GM12892 (cell line): ENCODE measurements at regions not wholly inside any gene's neighbourhood (a gene's known extent, or its start where the extent isn't known, plus 50 kb on each side); places are given as distances from the start of the nearest gene placed in this dataset.
"Not testable (repeated sequence)": the region's sequence is repeated elsewhere in the genome, so short reads cannot be mapped to it uniquely, and the experiment has no call there.

Experiments
- DNase-seq: peaks from one replicate; pipeline ENCODE4 v3.0.0; 2011; ENCODE audit not compliant: insufficient read length
- FAIRE-seq: peaks from 2 replicates; lab custom pipeline; 2011; peaks lifted over from hg19 to GRCh38; lab: Jason Lieb, UNC
- POLR2A ChIP-seq: IDR thresholded peaks from 2 replicates; pipeline ENCODE4 v1.6.1; 2011; ENCODE audit warnings: low read depth, low read length, control low read depth
- POLR2AphosphoS5 ChIP-seq: IDR thresholded peaks from 2 replicates; pipeline ENCODE4 v1.6.1; 2011; ENCODE audit warnings: low read depth, low read length, control low read depth
- TAF1 ChIP-seq: IDR thresholded peaks from 2 replicates; pipeline ENCODE4 v1.6.1; 2011; ENCODE audit warnings: low read depth, mild to moderate bottlenecking, control low read depth, low read length, borderline replicate concordance

GRCh38 chr16:66250686-66251431 lies 115.6 kb upstream of the CDH5 start:
- TF ChIP-seq POLR2A: no peak
- no peak for TF ChIP-seq POLR2AphosphoS5
- no peak for TF ChIP-seq TAF1
- DNase-seq: no peak
- no peak for FAIRE-seq

DNA sequence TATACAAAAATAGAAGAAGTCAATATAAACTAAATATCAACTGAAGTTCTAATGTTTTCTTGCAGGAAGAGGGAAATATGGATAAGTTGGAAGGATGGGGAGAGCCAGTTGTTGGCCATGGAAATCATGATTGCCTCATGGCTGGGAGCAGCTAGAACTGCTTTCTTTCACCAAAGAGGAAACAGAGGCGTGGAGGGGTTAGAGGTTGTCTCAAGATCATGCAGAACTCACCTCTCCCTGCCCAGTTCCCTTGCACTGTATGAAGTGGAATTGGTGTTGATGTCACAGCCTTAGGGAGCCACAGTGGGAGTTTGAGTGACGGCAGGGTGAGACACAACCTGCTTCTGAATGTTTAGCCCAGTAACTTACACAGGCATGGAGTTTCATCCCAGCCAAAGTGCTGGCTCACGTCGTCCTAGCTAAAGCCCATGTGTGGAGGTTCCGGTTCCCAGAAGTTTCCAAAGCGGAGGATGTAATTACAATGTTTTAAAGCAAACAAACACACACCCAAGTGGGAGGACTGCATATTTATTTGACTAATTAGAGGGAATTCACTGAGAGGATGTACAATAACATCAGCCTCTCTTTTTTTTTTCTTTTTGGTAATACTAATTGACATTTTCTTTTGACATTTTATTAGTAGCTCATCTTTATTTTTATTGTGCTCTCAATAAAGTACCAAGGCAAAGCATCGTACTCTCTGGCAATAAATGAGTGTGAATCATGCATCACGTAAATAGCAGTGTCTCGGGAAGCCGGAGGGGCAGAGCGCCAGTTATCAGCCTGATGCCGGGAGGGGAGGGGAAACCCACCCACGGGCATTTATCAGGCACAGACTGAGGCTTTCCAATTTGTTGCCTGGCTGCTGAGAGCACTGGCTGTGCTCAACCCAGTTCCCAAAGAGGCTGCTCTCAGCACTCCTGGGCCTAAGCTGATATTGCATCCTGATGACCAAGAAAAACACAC lies 118.7 kb upstream of the CDH5 start:
- FAIRE-seq: no peak
- no peak for TF ChIP-seq POLR2A
- no peak for TF ChIP-seq POLR2AphosphoS5
- TF ChIP-seq TAF1: no peak
- DNase-seq: no peak

DNA sequence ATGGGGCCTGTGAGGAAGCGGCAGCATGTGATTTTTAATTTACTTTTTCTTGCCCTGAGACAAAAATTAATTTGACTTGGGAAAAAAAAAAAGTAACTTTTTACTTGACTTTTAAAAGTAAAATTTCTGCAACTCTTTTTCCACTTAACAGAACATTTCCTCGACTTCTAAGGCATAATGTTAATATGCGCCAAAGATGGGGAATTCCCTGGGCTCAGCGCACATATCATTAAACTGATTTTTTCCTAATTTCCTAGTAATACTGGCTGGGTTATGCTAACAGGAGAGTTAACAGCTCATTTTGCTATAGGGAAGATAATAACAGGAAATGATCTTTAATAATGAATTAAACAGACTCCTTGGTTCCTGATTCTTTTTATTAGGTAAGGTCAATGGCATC lies 120.6 kb upstream of the CDH5 start:
- FAIRE-seq: no peak
- TF ChIP-seq TAF1: no peak
- TF ChIP-seq POLR2AphosphoS5: no peak
- no peak for TF ChIP-seq POLR2A

DNA sequence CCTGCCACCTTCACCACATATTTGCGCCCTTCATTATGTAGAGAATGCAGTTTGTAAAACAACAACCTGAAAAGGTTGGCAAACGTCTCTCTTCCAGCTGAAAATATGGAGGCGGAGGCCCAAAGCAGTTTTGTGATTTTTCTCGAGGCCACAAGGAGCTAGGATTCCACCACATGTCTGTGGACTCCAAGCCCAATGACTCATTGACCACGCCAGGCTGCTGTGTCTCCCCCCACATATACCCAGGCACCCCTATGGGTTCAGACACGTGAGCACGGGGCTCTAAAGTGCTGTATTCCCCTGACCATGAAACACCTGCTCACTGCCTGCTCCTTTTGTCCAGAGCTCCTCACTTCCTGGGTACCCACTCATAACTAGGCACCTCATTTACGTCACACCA lies 121.4 kb upstream of the CDH5 start:
- FAIRE-seq (no peak), DNase-seq (no peak)
- TF ChIP-seq TAF1 (no peak), POLR2A (no peak), POLR2AphosphoS5 (no peak)

More for the DNA sequence above, 120.6 kb upstream of the CDH5 start:
- DNase-seq: no peak

DNA sequence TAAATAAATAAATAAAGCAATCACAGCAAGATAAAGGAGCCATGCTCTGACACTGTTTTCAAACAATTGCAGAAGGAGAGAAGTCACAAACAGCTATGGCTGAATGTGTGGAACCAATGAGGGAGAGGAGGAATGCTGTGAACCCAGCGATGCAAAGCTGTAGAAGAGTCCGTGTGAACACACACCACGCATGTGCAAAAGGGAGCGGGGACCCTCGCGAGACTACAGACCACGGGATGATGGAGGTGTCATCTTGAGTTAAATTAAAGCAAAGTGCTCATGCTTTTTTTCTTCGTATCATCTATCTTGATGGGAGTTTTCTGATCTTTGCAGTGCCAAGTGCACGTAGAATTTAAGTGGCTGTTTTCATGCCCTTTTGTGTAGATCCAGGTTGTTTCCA lies 123.8 kb upstream of the CDH5 start:
- no peak for FAIRE-seq
- TF ChIP-seq TAF1: no peak
- no peak for TF ChIP-seq POLR2AphosphoS5
- TF ChIP-seq POLR2A: no peak
- no peak for DNase-seq

DNA sequence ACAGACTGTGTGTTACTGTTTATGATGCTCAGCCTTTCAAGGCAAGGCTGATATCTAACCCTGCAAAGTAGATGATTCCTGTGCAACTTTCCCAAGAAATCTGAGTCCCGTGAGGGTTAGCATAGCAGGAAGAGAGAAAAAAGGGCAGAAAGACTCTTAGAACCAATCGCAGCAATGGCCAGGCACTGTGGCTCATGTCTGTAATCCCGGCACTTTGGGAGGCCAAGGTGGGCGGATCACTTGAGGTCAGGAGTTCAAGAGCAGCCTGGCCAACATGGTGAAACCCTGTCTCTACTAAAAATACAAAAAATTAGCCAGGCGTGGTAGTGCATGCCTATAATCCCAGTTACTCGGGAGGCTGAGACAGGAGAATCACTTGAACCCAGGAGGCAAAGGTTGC lies 124.3 kb upstream of the CDH5 start:
- DNase-seq, FAIRE-seq: not testable (repeated sequence)

DNA sequence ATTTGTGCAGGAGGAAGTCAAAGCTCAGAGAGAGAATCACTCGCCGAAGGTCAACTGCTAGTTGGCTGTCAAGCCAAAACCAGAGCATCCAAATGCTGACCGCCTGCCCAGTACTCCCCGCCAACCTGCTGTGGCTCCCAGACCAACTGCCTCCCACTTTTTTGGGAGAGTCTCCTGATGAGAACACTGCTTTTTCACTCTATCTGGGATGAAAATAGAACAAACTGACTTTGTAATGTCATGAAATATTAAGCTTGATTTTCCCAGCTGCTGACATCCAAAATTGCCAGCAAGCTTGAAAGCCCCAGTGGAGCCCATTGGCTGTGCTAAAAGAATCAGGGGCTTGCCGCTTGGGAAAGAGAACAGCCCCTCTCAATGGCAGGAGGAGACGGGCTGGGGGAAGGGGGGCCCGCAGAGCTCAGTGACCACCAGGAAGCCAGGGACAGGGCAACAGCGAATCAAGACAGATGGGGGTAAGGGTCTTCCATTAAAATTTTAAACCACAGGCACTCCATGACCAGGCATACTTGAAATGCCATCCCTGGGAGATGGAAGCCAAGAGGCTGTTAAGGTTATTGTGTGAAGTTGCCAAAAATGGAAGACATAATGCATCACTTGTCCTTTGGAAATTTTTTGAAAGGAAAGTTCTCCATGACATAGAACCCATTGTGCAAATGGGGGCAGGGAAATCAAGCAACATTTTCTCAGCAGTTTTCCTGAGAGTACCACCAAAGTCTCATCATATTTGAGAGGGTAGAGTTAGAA lies 125.7 kb upstream of the CDH5 start:
- TF ChIP-seq TAF1 (no peak), POLR2A (no peak), POLR2AphosphoS5 (no peak)
- no peak for FAIRE-seq
- DNase-seq: no peak

DNA sequence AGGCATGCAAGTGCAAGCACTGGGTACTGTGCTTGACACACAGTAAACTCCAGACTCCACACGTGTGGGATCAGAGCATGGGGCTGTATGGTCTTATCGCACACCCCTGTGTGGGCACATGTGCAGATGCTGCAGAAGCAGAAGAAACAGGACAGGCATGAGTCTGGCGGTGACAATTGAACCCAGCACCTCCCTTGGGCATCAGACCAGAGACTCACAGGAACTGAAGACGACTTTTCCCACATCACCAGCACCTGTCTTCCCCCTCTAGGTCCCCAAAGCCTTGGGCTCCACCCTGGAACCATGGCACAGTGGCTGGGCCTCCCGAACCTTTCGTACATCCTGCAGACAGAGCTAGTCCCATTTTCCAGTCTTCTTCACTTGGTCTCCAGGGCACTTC lies 126.4 kb upstream of the CDH5 start:
- no peak for TF ChIP-seq POLR2AphosphoS5
- no peak for TF ChIP-seq POLR2A
- TF ChIP-seq TAF1: no peak
- DNase-seq (no peak), FAIRE-seq (no peak)

GRCh38 chr16:66238696-66239095 lies 127.8 kb upstream of the CDH5 start:
- no peak for DNase-seq
- TF ChIP-seq TAF1: no peak
- FAIRE-seq: no peak

DNA sequence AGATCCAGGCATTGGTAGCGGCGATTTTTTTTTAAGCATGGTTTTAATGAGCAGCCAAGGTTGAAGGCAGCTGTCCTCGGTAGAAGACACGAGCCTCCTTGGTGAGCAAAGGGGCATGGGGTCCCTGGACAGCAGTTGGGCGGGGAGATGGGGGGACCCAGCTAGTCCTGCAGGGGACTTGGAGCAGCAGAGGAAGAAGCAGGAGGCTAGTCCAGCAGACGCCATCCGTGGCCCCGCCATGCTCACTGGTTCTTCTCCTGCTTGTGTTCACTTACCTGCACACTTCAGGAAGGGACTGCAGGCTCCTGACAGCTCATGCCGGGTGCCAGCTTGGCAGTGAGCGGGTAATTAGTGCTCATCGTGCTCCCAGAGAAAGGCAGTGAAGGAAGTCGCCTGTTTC lies 130.2 kb upstream of the CDH5 start:
- FAIRE-seq: no peak
- TF ChIP-seq TAF1: no peak
- no peak for TF ChIP-seq POLR2A
- TF ChIP-seq POLR2AphosphoS5: no peak
- DNase-seq: no peak

GRCh38 chr16:66231452-66232160 lies 134.9 kb upstream of the CDH5 start:
- DNase-seq: no peak
- FAIRE-seq: no peak

More at GRCh38 chr16:66231452-66232160, 134.9 kb upstream of the CDH5 start:
- TF ChIP-seq POLR2AphosphoS5 (no peak), TAF1 (no peak), POLR2A (no peak)
